ENCODE measurements at regions not wholly inside any gene's neighbourhood (a gene's known extent, or its start where the extent isn't known, plus 50 kb on each side); places are given as distances from the start of the nearest gene placed in this dataset.

DNA sequence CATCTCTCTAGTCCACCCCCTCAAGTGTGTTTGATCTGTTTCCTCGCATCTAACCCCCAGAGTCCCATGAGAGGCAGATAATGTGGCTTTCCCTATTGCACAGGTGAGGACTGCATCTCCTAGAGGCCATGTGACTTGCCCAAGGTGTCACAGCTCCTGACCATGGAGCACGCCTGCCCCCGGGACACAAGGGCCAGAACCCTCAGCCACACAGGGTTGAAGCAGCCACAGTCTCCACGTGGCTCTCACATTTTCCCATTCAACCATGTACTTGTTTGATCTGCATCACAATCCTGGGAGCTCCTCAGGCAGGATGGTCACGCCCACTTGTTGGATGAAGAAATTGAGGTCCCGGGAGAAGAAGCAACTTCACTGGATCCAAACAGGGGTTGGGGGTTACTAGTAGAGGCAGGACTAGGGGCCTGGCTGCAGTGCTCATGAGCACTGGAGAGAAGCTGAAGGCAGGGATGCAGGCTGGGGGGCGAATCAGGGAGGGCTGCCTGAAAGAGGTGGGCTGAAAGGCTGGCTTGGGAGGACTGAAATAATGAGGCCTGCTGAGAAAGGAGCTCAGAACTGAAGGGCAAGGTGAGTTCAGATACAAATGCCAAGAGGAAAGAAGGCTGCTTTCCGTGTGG is 207.9 kb downstream of the PTPRU start:
- Histone ChIP-seq H3K27me3 (ENCODE audit: control insufficient read depth, extremely low read depth, insufficient read depth, low read length) (peaks cover 23% of the 10 kb centered on the region), H3K9me3 (ENCODE audit: control insufficient read depth, low read depth, low read length) (no peaks in the 10 kb centered on the region), H3K36me3 (ENCODE audit: control insufficient read depth in 2 of 2, extremely low read depth in 1 of 2, insufficient read depth in 2 of 2, low read length in 2 of 2) (no peaks in the 10 kb centered on the region), H3K9me1 (ENCODE audit: control insufficient read depth, extremely low read depth, insufficient read depth, low read length) (no peaks in the 10 kb centered on the region), H3K27ac (ENCODE audit: control insufficient read depth, insufficient read depth, low read length) (no peak overlapping the region), H3K4me3 (ENCODE audit: control insufficient read depth in 2 of 3, extremely low read depth in 1 of 3, insufficient read depth in 2 of 3, low read depth in 1 of 3, low read length in 3 of 3) (no peak overlapping the region), H4K20me1 (ENCODE audit: control insufficient read depth, extremely low read depth, insufficient read depth, low read length) (no peaks in the 10 kb centered on the region), H3K9ac (ENCODE audit: control insufficient read depth, extremely low read depth, insufficient read depth, low read length) (no peak overlapping the region), H2AFZ (ENCODE audit: control insufficient read depth, low read length) (no peak overlapping the region), H3K4me1 (ENCODE audit: control insufficient read depth, extremely low read depth, insufficient read depth, low read length) (no peaks in the 10 kb centered on the region), H3K79me2 (ENCODE audit: control insufficient read depth, insufficient read depth, low read length) (no peaks in the 10 kb centered on the region), H3K4me2 (ENCODE audit: control insufficient read depth, extremely low read depth, insufficient read depth, low read depth, low read length) (no peak overlapping the region)
- FAIRE-seq (no peak), DNase-seq (ENCODE audit: low read depth, low spot score) (no peak)
- TF ChIP-seq, protein P1, sequence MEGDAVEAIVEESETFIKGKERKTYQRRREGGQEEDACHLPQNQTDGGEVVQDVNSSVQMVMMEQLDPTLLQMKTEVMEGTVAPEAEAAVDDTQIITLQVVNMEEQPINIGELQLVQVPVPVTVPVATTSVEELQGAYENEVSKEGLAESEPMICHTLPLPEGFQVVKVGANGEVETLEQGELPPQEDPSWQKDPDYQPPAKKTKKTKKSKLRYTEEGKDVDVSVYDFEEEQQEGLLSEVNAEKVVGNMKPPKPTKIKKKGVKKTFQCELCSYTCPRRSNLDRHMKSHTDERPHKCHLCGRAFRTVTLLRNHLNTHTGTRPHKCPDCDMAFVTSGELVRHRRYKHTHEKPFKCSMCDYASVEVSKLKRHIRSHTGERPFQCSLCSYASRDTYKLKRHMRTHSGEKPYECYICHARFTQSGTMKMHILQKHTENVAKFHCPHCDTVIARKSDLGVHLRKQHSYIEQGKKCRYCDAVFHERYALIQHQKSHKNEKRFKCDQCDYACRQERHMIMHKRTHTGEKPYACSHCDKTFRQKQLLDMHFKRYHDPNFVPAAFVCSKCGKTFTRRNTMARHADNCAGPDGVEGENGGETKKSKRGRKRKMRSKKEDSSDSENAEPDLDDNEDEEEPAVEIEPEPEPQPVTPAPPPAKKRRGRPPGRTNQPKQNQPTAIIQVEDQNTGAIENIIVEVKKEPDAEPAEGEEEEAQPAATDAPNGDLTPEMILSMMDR (optimal IDR thresholded peaks at IDR 0.05 in 1 of 3, IDR thresholded peaks at IDR 0.05 in 1 of 3, conservative IDR thresholded peaks at IDR 0.05 in 1 of 3; ENCODE audit: extremely low read depth in 1 of 3, insufficient read depth in 2 of 3, low read length in 3 of 3): no peak
- no peak for TF ChIP-seq EZH2 (IDR thresholded peaks at IDR 0.05; ENCODE audit: low read length)
- dilution Hi-C loops (cut with MboI; ENCODE audit: extremely low pct_ligation_motif_present, low sequenced_read_pairs): no loop called here

DNA sequence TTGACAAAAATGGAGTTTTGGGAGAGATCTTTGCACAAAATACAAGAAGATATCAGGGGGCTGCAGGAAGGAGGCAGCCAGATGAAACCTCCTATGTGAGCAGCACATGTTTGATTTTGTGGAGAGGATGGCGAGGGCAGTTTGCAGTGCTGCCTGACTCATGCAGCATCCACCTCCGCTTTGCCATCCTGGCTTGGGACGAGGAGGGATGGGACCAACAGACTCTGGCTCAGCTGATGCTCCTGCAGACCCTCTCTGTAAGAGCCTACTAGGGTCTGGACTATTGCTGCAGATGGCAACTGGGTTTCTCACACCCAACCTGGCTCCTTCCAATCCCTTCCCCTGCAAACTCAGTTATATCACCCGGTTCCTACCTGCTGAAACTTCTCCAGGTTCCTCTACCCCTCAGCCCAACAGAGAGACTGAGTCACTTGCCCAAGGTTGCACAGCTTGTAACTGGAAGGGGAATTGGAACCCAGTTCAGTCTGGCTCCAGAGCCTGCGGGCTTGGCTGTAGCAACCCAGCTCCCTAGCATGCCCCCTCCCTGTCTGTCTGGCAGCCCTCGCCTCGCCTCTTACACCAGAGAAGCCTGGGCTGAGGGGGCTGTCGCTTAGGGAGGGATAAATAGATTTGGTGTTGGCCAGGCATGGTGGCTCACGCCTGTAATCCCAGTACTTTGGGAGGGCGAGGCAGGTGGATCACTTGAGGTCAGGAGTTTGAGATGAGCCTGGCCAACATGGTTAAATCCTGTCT is 205.8 kb downstream of the PTPRU start:
- peaks cover 24% of the 10 kb centered on the region for H3K27me3 ChIP-seq (ENCODE audit: control insufficient read depth, extremely low read depth, insufficient read depth, low read length)
- no peaks in the 10 kb centered on the region for H4K20me1 ChIP-seq (ENCODE audit: control insufficient read depth, extremely low read depth, insufficient read depth, low read length)
- H3K4me1 ChIP-seq (ENCODE audit: control insufficient read depth, extremely low read depth, insufficient read depth, low read length): no peaks in the 10 kb centered on the region
- H3K4me3 ChIP-seq (ENCODE audit: control insufficient read depth in 2 of 3, extremely low read depth in 1 of 3, insufficient read depth in 2 of 3, low read depth in 1 of 3, low read length in 3 of 3): no peak overlapping the region
- no peak overlapping the region for H3K27ac ChIP-seq (ENCODE audit: control insufficient read depth, insufficient read depth, low read length)
- H3K4me2 ChIP-seq (ENCODE audit: control insufficient read depth, extremely low read depth, insufficient read depth, low read depth, low read length): no peak overlapping the region
- H3K9me1 ChIP-seq (ENCODE audit: control insufficient read depth, extremely low read depth, insufficient read depth, low read length): no peaks in the 10 kb centered on the region
- no peak overlapping the region for H2AFZ ChIP-seq (ENCODE audit: control insufficient read depth, low read length)
- no peaks in the 10 kb centered on the region for H3K9me3 ChIP-seq (ENCODE audit: control insufficient read depth, low read depth, low read length)
- no peak for DNase-seq (ENCODE audit: low read depth, low spot score)
- H3K9ac ChIP-seq (ENCODE audit: control insufficient read depth, extremely low read depth, insufficient read depth, low read length): no peak overlapping the region
- TF ChIP-seq EZH2 (IDR thresholded peaks at IDR 0.05; ENCODE audit: low read length): no peak
- TF ChIP-seq, protein P1 (optimal IDR thresholded peaks at IDR 0.05 in 1 of 3, IDR thresholded peaks at IDR 0.05 in 1 of 3, conservative IDR thresholded peaks at IDR 0.05 in 1 of 3; ENCODE audit: extremely low read depth in 1 of 3, insufficient read depth in 2 of 3, low read length in 3 of 3): no peak
- FAIRE-seq: no peak
- dilution Hi-C loops (cut with MboI; ENCODE audit: extremely low pct_ligation_motif_present, low sequenced_read_pairs): no loop called here
- H3K79me2 ChIP-seq (ENCODE audit: control insufficient read depth, insufficient read depth, low read length): no peaks in the 10 kb centered on the region
- H3K36me3 ChIP-seq (ENCODE audit: control insufficient read depth in 2 of 2, extremely low read depth in 1 of 2, insufficient read depth in 2 of 2, low read length in 2 of 2): no peaks in the 10 kb centered on the region

Data from keratinocyte (primary cell).